HG03439 (cell line): ENCODE measurements at regions not wholly inside any gene's neighbourhood (a gene's known extent, or its start where the extent isn't known, plus 50 kb on each side); places are given as distances from the start of the nearest gene placed in this dataset.

ENCODE experiments used
- ATAC-seq: cut with Tn5 transposase; IDR thresholded peaks from one replicate; pipeline ENCODE4 v1.9.1; 2021; ENCODE audit warnings: mild to moderate bottlenecking, moderate library complexity; ENCODE audit not compliant: unreplicated experiment

DNA sequence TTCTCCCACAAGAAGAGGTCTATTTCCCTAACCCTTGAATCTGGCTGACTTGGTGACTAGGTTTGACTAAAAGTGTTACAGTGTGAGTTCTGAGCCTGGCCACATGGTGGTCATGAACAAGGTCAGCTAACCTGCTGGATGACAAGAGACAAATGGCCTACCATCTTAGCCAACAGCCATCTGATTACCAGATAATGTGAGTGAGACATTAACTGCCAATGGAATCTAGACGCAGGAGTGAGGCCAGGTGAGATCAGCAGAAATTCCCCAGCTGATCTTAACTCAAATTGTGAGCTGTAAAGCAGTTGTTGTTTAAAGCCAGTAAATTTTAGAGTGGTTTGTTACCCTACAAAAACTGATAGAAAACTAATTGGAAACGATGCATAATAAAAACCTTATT is 320.0 kb downstream of the BRINP2 start:
- ATAC-seq, result no peak

DNA sequence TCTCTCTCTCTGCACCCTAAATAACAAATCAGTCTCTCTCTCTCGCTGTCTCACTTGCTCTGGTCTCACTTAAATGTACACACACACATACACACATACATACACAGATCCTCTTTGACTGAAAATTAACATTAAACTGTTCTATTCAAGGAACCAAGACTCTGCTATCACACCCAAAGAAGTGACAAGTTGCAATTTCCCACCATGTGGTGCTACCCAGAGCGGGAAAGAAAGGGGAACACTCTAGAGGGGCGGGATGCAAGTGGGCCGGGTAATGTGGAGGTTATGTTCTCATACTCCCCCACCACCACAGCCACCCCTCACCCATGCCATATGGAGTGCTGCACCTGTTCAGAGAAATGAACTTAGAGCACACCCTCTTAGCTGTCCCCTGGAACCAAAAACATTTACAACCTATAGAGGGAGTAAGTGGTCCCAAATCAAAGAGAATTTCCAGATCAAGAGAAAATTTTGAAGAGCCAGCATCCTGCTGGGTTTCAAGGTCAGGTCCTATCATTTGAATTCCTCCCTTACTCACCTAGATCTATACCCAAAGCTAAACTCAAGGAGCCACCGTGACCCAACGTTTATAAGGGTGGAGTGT is 319.4 kb downstream of the BRINP2 start:
- ATAC-seq, result no peak

DNA sequence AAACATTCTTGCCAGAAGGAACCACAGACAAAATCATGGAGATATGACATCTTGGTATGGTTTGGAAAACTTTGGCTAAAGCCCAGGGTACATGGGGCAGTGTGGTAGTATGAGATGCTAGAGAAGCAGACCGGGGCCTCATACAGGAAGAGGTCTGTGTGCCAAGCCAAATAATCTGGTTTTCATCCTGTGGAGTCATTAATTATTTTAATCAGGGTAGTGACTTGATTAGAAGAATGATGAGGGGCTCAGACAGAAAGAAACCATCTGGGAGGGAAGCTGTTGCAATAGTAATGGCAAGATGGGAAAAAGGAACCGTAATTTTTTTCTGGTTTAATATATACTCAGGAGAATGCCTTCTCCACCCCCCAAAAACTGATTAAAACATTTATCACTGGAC is 318.0 kb downstream of the BRINP2 start:
- no peak for ATAC-seq

DNA sequence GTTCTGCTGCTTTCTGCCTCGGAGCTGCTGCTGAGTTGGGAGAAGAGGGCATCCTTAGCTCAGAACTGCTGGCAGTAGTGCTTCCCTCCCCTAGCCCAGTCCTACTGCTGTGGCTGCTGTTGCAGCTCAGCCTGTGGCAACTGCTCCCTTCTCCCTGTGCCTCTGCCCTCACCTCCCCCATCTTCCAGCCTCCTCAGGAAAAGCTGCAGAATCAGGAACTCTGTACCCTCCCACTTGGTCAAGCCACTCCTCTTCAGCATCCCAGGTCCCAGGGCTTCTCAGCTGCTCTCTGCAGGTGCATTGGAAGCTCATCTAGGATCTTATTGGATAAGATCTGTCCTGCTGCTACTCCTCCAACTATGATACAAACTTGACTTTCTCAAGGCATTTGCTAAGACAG is 316.7 kb downstream of the BRINP2 start:
- ATAC-seq, result no peak

DNA sequence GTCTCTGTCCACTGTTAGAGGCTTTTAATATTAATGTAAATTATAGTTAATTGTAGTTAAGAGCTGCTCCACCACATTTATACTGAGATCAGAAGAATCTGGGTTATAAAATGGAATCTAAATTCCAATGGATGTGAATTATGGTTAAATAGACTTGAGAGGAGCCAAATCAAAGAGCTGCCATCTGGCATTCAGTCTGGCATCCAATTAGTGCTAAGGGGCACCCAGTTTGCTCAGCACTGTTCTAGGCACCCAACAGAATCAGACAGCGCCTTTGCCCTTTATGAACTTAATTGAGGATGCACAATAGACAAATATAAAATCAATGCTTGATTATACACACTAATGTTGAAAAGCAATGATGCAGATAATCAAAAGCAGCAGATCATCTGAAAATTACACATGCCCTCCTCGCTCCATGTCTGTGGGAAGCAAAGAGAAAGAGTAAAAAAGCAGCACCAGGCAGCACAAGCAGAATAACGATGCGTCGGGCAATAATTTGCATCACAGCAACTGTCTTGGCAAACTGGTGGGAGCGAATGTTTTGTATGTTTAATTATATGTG is 310.1 kb downstream of the BRINP2 start:
- no peak for ATAC-seq

DNA sequence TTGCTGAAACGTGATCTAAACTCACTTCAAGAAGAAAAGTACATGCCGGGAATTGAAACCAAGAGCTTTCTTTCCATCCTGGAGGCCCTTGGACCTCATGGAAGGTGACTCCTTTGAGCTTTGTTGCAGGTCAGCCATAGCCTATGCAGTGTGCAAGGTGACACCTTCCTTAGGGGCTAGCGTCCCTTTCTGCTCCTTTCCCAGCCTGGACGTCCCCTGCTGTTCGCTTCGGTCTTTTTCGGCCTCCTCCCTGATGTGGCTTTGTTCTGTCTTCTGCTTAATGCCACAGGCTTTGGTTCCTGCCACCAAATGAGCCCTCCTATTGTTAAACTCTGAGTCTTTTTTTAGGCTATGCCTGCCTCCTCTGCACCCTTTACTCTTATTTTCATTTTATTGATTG is 308.8 kb downstream of the BRINP2 start:
- no peak for ATAC-seq

DNA sequence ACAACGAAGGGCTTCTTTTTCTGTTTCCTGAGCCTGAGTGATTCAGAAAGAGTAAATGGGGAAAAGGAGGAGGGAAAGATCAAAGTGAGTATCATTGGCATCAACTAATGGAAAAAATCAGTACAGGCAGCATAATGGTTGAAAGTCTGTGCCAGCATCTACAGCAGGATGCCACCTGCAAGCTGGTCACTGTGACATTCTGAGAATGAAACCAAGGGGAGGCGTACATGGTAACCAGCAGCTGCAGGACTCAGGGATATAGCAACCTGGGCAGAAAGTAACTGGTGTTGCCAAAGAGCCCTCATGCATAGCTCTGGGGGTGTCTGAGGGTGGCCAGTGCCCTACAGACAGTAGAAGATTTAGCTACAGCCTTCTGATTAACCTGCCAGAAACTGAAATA is 305.9 kb downstream of the BRINP2 start:
- no peak for ATAC-seq

DNA sequence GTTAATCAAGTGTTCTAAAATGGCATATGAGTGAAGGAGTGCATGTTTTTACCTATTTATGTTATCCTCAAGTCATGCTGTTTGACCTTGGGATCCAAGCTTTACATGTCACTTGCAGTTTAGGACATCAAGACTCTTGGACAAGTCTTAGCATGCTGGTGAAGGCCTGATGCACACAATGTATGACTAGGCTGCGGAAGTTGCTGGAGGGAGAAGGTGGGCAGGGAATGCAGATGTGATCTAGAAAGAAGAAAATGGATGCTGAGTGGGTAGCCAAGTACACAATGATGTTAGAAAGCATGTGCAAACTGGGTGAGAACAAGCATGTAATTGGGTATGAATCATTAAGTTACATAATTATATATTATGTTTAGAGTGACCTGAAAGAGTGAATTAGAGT is 301.8 kb downstream of the BRINP2 start:
- ATAC-seq, result no peak

DNA sequence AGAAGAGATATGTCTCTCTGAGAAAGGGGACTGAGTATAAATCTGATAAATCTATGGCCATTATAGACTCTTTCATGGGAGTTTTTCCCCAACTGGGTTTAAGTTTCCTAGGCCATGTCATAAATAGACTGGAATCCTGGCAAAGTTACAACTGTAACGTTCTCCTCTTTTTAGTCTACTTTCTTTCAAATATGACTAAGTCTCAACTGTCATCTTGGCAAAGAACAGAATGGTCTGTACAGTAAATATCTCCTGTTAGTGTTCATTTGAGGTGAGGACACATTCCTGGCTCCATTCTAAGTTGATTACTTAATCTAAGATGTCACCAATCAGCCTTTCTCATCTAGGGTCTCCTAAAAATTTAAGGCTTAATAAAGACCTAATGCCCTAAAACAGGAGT is 300.5 kb downstream of the BRINP2 start:
- no peak for ATAC-seq

DNA sequence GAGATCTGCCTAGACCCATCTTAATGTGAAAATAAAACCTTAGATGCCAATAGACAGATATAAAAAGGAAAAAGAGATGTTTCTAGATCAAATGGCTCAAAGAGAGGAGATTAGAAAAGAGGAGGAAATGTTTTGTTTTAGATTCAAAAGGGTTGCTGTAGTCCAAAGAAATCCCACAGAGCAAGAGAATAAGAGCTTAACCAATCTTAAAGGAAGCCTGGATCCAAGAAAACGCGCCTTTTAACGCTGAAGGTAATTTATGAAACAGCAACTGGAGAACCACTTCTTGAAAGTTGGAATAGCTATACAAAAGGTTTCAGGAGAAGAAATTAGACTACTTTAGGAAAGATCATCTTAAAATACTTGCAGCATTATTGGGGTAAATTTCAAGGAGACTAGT is 298.8 kb downstream of the BRINP2 start:
- no peak for ATAC-seq

DNA sequence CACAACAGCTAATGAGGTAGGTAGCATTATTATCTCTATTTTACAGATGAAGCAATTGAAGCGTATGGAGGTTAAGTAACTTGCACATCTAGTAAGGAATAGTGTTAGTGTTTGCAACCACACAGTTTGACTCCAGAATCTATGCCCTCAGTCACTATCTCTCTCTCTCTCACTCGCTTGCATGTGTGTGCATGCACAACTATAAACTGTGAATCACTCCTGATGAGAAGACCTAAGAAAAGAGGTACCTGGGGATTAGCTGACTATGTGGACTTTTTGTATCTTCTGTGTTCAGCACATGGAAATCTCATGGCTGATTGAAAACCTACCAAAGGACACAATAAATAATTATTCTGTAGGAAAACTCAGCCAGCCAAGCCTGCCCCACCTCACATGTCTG is 295.5 kb downstream of the BRINP2 start:
- ATAC-seq, result no peak

DNA sequence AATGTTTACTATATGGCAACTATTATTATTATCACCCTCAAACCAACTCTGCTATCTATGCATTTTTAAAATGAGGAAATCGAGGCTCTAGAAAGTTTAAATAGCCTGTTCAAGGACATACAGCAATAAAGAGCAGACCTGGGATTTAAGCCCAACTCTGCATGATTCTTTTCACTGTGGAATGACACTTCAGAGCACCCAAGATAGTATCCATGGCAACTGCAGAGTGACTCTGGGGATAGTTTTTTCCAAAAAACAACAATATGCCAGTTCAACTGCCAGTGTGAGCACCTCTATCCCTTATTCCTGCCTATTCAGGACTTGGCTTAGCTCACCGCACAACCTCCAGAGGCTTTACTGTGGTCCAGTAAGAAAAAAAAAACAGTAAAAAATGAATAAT is 293.9 kb downstream of the BRINP2 start:
- no peak for ATAC-seq

DNA sequence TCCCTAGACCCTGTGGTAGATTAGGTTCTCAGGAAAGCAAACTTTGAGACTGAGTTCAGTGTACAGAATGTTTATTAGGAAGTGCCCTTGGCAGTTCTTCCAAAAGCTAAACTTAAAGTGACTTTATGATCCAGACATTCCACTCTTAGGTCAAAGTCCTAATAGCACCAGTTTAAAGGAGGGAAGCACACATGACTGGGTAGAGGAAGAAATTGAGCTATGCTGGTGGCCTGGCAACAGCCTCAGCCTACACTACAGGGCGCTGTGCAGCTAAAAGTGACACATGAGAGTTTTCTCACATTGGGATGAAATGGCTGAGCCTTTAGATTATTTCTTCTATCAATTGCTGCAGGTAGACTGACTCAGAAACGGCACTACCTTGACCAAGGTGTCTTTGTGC is 280.4 kb downstream of the BRINP2 start:
- ATAC-seq, result no peak

DNA sequence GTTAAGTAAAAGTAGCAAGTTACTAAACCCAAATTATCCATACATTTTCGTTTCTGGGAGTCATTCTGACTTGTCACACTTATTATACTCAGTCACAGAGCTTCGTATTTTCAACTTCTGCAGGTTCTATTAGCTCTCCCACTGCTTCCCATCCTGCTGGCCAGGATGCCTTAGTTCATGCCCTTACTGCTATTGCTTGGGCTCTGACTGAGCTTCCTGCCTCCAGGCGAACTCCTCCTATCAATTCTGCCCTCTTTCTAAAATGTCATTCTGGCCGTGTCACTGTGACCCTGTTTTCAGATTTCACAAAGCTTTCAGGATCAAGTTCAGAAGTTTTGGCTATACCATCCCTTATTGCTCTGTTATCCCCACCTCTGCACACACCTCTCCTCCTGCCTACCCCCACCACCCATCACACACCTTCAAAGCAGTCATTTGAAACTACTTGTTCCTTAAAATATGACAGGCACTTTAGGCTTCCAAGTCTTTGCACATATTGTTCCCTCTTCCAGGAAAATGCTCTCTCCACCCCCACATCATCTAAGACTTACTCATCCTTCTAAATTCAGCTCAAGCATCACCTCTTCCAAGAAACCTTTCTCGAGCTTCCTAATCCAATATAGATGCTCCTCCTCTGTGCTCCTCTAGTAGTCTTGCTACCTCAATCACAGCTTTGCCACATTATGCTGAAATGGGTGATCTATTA is 278.0 kb downstream of the BRINP2 start:
- no peak for ATAC-seq

DNA sequence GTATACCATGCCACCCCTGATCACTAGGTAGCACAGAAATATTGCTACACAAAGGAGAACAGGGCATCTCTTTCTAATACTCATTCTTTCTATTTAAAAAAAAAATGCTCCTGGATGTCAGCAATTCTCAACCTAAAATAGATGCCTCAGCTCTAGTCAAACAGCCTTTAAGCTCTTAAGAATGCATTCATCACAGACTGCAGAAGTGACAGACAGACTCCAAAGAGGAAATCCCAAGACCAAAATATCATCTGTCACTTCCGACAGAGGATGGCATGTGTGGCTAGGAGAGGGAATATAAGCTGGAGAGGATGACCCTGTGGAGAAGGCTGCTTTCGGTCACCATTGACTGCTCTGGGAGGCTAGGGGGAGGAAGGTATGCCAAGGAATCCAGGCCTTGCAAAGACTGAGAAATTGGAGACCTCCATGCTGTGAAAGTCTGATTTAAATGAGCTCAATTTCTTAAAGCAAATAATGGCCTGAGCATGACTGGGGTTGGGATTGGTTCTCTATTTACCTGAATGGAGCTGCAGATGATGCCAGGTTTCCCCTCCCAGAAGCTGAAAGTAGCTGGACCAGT is 277.4 kb downstream of the BRINP2 start:
- no peak for ATAC-seq

DNA sequence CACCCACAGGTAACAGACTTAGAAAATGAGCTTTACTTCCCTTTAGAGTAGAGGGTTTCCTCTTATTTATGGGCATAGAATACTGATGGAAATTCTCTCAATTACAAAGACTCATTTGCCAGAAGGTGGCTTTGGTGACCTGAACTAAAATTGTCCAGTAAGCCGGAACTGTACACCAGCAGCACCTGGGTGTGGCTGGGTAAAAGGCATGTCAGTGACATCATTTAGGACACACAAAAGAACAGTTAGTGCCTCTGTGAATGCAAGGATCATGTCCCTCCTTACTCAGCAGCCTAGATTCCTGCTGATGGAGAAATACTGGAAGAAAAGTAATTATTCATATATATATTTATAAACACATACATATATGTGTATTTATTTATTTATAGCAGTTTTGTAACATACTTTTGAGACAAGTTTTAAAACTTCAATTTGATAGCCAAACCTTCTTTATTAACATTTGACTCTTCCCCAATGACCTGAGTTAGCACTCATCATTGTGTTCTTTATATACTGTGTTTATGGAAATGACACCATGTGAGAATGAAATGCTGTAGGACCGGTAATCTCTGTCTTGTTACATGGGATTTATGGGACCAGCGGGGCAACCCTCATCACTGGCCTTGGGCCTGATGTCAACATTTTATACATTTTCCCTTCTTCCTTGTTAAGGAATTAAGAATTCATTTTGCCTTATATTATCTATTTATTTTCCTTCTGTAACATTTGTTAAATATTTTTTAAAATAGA is 274.4 kb downstream of the BRINP2 start:
- no peak for ATAC-seq

DNA sequence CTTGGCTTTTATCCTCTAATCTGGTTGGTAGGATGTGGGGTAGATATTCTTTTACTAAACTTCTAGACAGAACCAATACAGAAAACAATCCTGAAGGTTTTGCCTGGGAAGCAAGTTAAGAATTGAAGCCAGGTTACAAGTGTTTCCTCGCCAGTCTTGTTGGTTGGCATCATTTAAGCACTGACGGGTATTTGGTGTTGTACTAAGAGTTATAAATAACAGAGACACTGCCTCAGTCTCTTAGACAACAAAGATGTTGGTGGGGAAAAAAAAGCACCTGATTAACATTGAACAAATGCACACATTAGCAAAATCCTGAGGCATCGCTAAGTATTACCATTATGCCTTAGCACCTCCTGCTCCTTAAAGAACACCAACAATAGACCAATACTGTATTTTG is 272.2 kb downstream of the BRINP2 start:
- no peak for ATAC-seq

DNA sequence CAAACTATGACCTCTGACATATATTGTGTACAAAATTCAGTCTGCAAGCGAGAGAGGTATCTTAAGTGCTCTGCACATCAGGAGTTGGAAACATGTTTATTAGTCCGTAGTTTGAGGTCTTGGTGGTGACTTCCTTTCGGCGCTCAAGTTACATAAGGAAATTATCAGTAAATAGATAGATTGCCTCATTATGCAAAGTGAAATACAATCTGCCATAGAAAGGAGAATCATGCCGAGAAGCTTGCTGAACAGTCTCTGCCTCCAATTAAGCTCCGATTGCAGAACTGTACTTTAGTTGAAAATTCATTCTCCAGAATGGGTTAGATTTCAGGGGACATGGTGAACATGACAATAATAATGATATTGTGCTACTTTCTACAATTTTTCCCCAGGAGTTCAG is 271.8 kb downstream of the BRINP2 start:
- no peak for ATAC-seq

DNA sequence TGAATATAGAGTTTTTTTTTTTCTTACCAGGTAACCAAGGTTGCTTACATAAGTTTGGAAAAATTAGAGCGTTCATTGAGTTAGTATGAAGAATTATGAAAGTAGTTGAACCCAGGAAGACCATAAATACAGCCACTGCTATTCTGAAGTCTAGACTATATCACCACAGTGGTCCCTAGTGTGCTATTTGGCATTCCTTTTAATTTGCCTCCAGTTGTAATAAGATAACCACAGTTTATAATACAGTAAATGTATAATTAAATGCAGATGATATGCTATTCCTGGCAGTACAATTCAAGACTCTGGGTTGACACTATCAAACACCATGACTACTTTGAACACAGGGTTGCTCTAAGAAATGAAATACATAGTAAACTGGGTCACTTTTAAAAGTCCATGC is 270.5 kb downstream of the BRINP2 start:
- no peak for ATAC-seq

DNA sequence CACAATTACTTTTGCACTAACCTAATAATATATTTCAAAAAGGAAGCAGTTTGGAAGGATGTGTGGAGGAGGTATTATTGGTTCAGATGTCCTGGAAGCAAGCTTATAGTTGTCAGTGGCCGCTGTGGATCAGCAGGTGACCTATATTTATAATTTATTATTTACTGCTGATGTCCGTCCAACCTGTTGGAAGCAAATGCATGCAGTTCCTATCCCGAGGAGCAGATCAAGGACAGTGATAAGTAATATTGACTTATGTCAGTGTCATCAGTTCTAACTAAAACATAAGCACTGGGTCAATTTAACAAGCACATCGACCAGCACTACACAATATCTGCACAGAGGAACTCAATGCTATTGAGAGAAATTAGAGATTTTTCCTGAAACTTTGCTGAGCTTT is 270.1 kb downstream of the BRINP2 start:
- no peak for ATAC-seq

DNA sequence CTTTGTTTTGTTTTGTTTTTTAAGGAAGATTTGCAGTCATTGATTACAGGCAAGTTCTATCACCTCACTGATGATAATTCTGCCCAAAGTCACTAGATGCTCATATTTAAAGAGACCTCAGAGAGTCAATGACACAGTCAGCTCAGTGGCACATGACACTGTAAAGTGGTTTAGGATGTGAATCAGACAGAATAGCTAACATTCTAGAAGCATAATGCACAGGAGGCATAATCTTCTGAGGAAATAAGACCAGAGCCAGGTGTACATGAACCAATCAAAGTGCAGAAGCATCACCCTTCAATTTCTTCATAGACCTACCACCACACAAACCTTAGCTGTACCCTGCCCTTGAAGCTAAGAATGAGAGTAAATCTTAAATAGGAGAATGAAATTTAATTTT is 268.5 kb downstream of the BRINP2 start:
- ATAC-seq, result no peak

DNA sequence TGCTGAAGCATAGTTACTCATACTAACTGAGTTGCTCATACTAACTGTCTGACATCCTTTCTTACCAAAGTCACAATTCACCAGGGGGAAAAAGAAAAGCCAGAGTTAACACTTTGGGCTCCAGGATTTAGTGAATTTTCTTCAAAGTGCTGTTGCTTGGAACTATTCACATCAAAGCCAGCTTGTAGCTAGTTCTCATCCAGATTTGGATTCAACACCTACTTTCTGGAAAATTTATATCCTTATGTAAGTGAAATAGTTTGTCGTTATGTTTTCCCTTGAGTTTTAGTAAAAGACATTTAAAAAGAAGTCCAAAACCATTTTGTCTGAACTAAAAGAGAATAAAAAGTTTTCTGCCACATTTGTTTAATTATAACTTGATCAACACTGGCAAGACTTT is 264.6 kb downstream of the BRINP2 start:
- no peak for ATAC-seq
